IMR-90 (cell line): ENCODE measurements at regions not wholly inside any gene's neighbourhood (a gene's known extent, or its start where the extent isn't known, plus 50 kb on each side); places are given as distances from the start of the nearest gene placed in this dataset.

Experiments used
- ATAC-seq: fragments of 200-7000 bp; cut with Tn5 transposase; 2 replicates; pipeline ENCODE4 v1.9.1; 2020; ENCODE audit warnings: low read depth, mild to moderate bottlenecking, moderate library complexity
- BruUV-seq: library from RNA; stranded (reverse); fragments of 400-500 nt; replicated peaks from 2 replicates; lab custom pipeline; 2021; lab: Mats Ljungman, UMichigan
- CTCF ChIA-PET: fragments of 300-600 bp; formaldehyde crosslinking; extraction: SDS; loops from one replicate; lab custom pipeline; 2021; ENCODE audit warnings: antibody characterized with exemption; lab: Yijun Ruan, JAX
- POLR2A ChIA-PET: fragments of 300-600 bp; sonication (Branson Sonifier 250); formaldehyde crosslinking; loops from one replicate; lab custom pipeline; 2022; ENCODE audit warnings: antibody characterized with exemption; ENCODE audit not compliant: unreplicated experiment; lab: Charles Lee
- DNase-seq: peaks from one replicate; pipeline ENCODE4 v3.0.0; 2013
- H2AFZ ChIP-seq: replicated peaks from 2 replicates; pipeline ENCODE3; 2013; ENCODE audit warnings: low read length, mild to moderate bottlenecking; ENCODE audit not compliant: poor library complexity
- H2AK5ac ChIP-seq: 2 replicates; pipeline ENCODE4 v1.6.1; 2013; ENCODE audit warnings: low read depth, low read length, inconsistent platforms
- H2AK9ac ChIP-seq: replicated peaks from 2 replicates; pipeline ENCODE3; 2013; ENCODE audit warnings: mild to moderate bottlenecking, low read depth, low read length, moderate library complexity; ENCODE audit not compliant: poor library complexity
- H2BK120ac ChIP-seq: 2 replicates; pipeline ENCODE4 v1.6.1; 2013; ENCODE audit warnings: low read depth, low read length, inconsistent platforms
- H2BK15ac ChIP-seq: 3 replicates; pipeline ENCODE4 v1.6.1; 2013; ENCODE audit warnings: low read depth, low read length, inconsistent platforms
- H2BK20ac ChIP-seq: 2 replicates; pipeline ENCODE4 v1.6.1; 2013; ENCODE audit warnings: low read depth, mild to moderate bottlenecking, inconsistent platforms, low read length, moderate library complexity
- H2BK5ac ChIP-seq: 2 replicates; pipeline ENCODE4 v1.6.1; 2013; ENCODE audit warnings: mild to moderate bottlenecking, low read depth, low read length, inconsistent platforms; ENCODE audit not compliant: poor library complexity, severe bottlenecking
- H3K14ac ChIP-seq: replicated peaks from 2 replicates; pipeline ENCODE4 v1.6.1; 2013; ENCODE audit warnings: low read depth, low read length, inconsistent platforms
- H3K18ac ChIP-seq: 2 replicates; pipeline ENCODE4 v1.6.1; 2013; ENCODE audit warnings: low read depth, low read length, control low read depth
- H3K23ac ChIP-seq: 2 replicates; pipeline ENCODE4 v1.6.1; 2013; ENCODE audit warnings: low read depth, low read length, inconsistent platforms
- H3K27ac ChIP-seq: 2 replicates; pipeline ENCODE4 v1.5.1; 2013; ENCODE audit warnings: mild to moderate bottlenecking, control low read depth, low read length; ENCODE audit not compliant: insufficient read depth
- H3K27me3 ChIP-seq: 2 replicates; pipeline ENCODE4 v1.6.1; 2013; ENCODE audit warnings: low read length; ENCODE audit not compliant: control insufficient read depth, insufficient read depth
- H3K36me3 ChIP-seq: 2 replicates; pipeline ENCODE4 v1.6.1; 2013; ENCODE audit warnings: low read length, mixed read lengths; ENCODE audit not compliant: control insufficient read depth, insufficient read depth
- H3K4ac ChIP-seq: 2 replicates; pipeline ENCODE4 v1.6.1; 2013; ENCODE audit warnings: low read depth, low read length, inconsistent platforms
- H3K4me1 ChIP-seq: 2 replicates; pipeline ENCODE4 v1.6.1; 2013; ENCODE audit warnings: low read length, mixed read lengths; ENCODE audit not compliant: control insufficient read depth, insufficient read depth
- H3K4me2 ChIP-seq: 2 replicates; pipeline ENCODE4 v1.6.1; 2013; ENCODE audit warnings: low read depth, mild to moderate bottlenecking, control low read depth, low read length, moderate library complexity
- H3K4me3 ChIP-seq: 2 replicates; pipeline ENCODE4 v1.5.1; 2013; ENCODE audit warnings: low read depth, mild to moderate bottlenecking, control low read depth, low read length, moderate library complexity; ENCODE audit not compliant: insufficient read depth
- H3K56ac ChIP-seq: 2 replicates; pipeline ENCODE4 v1.6.1; 2013; ENCODE audit warnings: low read length, inconsistent platforms; ENCODE audit not compliant: insufficient read depth; ENCODE audit errors: extremely low read depth
- H3K79me1 ChIP-seq, 2 experiments: 2 replicates each; pipeline ENCODE4 v1.6.1; 2013; ENCODE audit warnings: low read length in 2 of 2, inconsistent platforms in 1 of 2, low read depth in 1 of 2
- H3K9ac ChIP-seq: 2 replicates; pipeline ENCODE4 v1.6.1; 2013; ENCODE audit warnings: low read depth, low read length, control low read depth
- H3K9me1 ChIP-seq: 2 replicates; pipeline ENCODE4 v1.6.1; 2013; ENCODE audit warnings: low read length, inconsistent platforms; ENCODE audit not compliant: insufficient read depth
- H3K9me3 ChIP-seq: 2 replicates; pipeline ENCODE4 v1.6.1; 2013; ENCODE audit warnings: low read length; ENCODE audit not compliant: control insufficient read depth, insufficient read depth
- H4K20me1 ChIP-seq: 2 replicates; pipeline ENCODE4 v1.6.1; 2013; ENCODE audit warnings: low read length, inconsistent platforms; ENCODE audit not compliant: insufficient read depth
- H4K5ac ChIP-seq: 2 replicates; pipeline ENCODE4 v1.6.1; 2013; ENCODE audit warnings: mild to moderate bottlenecking, low read depth, low read length, control low read depth
- H4K8ac ChIP-seq, 2 experiments: 2 replicates each; pipeline ENCODE4 v1.6.1; 2013; ENCODE audit warnings: low read depth in 2 of 2, low read length in 2 of 2, control low read depth in 1 of 2, inconsistent platforms in 1 of 2
- H4K91ac ChIP-seq: 2 replicates; pipeline ENCODE4 v1.6.1; 2013; ENCODE audit warnings: low read depth, low read length, inconsistent platforms; ENCODE audit not compliant: insufficient read depth
- ELK1 ChIP-seq: fragments of 150-350 bp; IDR thresholded peaks from 2 replicates; pipeline ENCODE4 v1.6.1; 2016; ENCODE audit warnings: low read depth, mild to moderate bottlenecking, low read length, moderate library complexity, borderline replicate concordance
- WGBS, 2 experiments: methylation state at CpG; one replicate each; pipeline versions ENCODE4 v1.1.5 to v1.1.7; 2013; ENCODE audit warnings: missing lambda C conversion rate in 2 of 2; ENCODE audit not compliant: insufficient read length in 1 of 2; ENCODE audit errors: extremely low coverage in 2 of 2; 5-methylcytosine and 5-hydroxymethylcytosine counted together
- dilution Hi-C: fragments of 300-500 bp; cut with HindIII; formaldehyde crosslinking; loops from one replicate; pipeline ENCODE4 v1.14.3; 2018; ENCODE audit warnings: low sequenced_read_pairs; ENCODE audit not compliant: unreplicated experiment
- in situ Hi-C: fragments of 300-500 bp; cut with MboI; formaldehyde crosslinking; loops from 3 replicates; pipeline ENCODE4 v1.14.3; 2019; ENCODE audit warnings: low sequenced_read_pairs, inconsistent platforms, mixed read lengths
- intact Hi-C: fragments of 100-400 bp; cut with micrococcal nuclease; formaldehyde crosslinking; loops from 2 replicates; pipeline ENCODE4 v1.10.0; 2022

- Histone ChIP-seq H2AK5ac (no peak overlapping the region), H3K4ac (no peak overlapping the region), H3K4me2 (no peak overlapping the region), H2BK15ac (no peak overlapping the region), H2BK5ac (no peak overlapping the region), H2AK9ac (no peak overlapping the region), H4K20me1 (no peaks in the 10 kb centered on the region), H3K56ac (no peak overlapping the region), H3K18ac (no peak overlapping the region), H3K14ac (no peak overlapping the region), H3K27me3 (peaks cover 2% of the 10 kb centered on the region), H2AFZ (no peak overlapping the region), H3K36me3 (no peaks in the 10 kb centered on the region), H3K9ac (no peak overlapping the region), H3K27ac (no peak overlapping the region), H3K23ac (no peak overlapping the region), H3K79me1 (no peaks in the 10 kb centered on the region), H2BK120ac (no peak overlapping the region), H3K4me3 (no peak overlapping the region), H2BK20ac (no peak overlapping the region), H4K5ac (no peak overlapping the region), H3K9me3 (0 out of 2 replicates have a peak, but pooled peaks cover 3% of the 10 kb centered on the region), H4K8ac (no peak overlapping the region), H3K4me1 (peaks cover 3% of the 10 kb centered on the region; the same call in 1 of the 2 replicates), H3K9me1 (no peaks in the 10 kb centered on the region), H4K91ac (no peak overlapping the region)
- no peak for TF ChIP-seq ELK1
- ChIA-PET POLR2A (no interaction called here), CTCF (no interaction called here)
- BruUV-seq = no TSS peak
- DNase-seq (no peak), ATAC-seq (no peak)
- no CpG with 5 or more reads among the region's 1 CpG for WGBS, 2 experiments
- intact Hi-C loops = loop anchor here (10.0 kb wide), 1 partner anchor 905 kb away; no protein-coding TSS in a partner anchor
- dilution Hi-C loops = no loop called here
- in situ Hi-C loops = no loop called here
Measured at GRCh38 chr4:16439768-16440167, 213.5 kb upstream of the TAPT1 start.
